SK-N-SH (cell line): ENCODE measurements at regions not wholly inside any gene's neighbourhood (a gene's known extent, or its start where the extent isn't known, plus 50 kb on each side); places are given as distances from the start of the nearest gene placed in this dataset.

Source experiments
- CTCF ChIA-PET: fragments of 300-600, 350-600 bp; formaldehyde crosslinking; extraction: SDS; loops from one replicate; lab custom pipeline; 2021; lab: Yijun Ruan, JAX
- POLR2A ChIA-PET: fragments of 350-600 bp; sonication (Branson Sonifier 250); formaldehyde crosslinking; extraction: SDS; loops from one replicate; lab custom pipeline; 2020; ENCODE audit warnings: antibody characterized with exemption, inconsistent platforms; lab: Yijun Ruan, JAX
- DNase-seq: peaks from one replicate; pipeline ENCODE4 v3.0.0; 2012
- H2AFZ ChIP-seq: fragments of 200-600 bp; sonication (generic); 2 replicates; pipeline ENCODE4 v1.8.1; 2016; ENCODE audit warnings: antibody characterized with exemption, mild to moderate bottlenecking, low read depth
- H3F3A ChIP-seq: fragments of 200-600 bp; sonication (generic); replicated peaks from 2 replicates; pipeline ENCODE3; 2016; ENCODE audit warnings: antibody characterized with exemption, mild to moderate bottlenecking; ENCODE audit not compliant: insufficient read depth
- H3K27ac ChIP-seq, 2 experiments: fragments of 200-500 bp in 1 of 2; fragments of 200-600 bp in 1 of 2; sonication (Bioruptor generic) in 1 of 2; sonication (generic), shearing (Covaris generic) in 1 of 2; 2 replicates each; pipeline versions ENCODE4 v1.5.1 to v1.6.1; 2014 to 2016; ENCODE audit warnings: low read depth in 2 of 2, inconsistent platforms in 1 of 2, low read length in 1 of 2, mild to moderate bottlenecking in 1 of 2, mixed read lengths in 1 of 2
- H3K27me3 ChIP-seq: fragments of 200-600 bp; sonication (generic), shearing (Covaris generic); 2 replicates; pipeline ENCODE4 v1.6.1; 2016; ENCODE audit warnings: mixed run types; ENCODE audit not compliant: insufficient read depth
- H3K36me3 ChIP-seq, 2 experiments: fragments of 200-500 bp in 1 of 2; fragments of 200-600 bp in 1 of 2; sonication (Bioruptor generic) in 1 of 2; sonication (generic) in 1 of 2; replicated peaks in 1 of 2; 2 replicates each; pipeline versions ENCODE3 to v1.5.1; 2014 to 2016; ENCODE audit warnings: low read length in 1 of 2, mild to moderate bottlenecking in 1 of 2; ENCODE audit not compliant: insufficient read depth in 2 of 2, control insufficient read depth in 1 of 2
- H3K4me1 ChIP-seq, 2 experiments: fragments of 200-500 bp in 1 of 2; fragments of 200-600 bp in 1 of 2; sonication (Bioruptor generic) in 1 of 2; sonication (generic), shearing (Covaris generic) in 1 of 2; 2 replicates each; pipeline versions ENCODE4 v1.5.1 to v1.6.1; 2014 to 2016; ENCODE audit warnings: low read depth in 1 of 2, low read length in 1 of 2, mixed run types in 1 of 2; ENCODE audit not compliant: insufficient read depth in 2 of 2, control insufficient read depth in 1 of 2
- H3K4me2 ChIP-seq: fragments of 200-600 bp; sonication (generic), shearing (Covaris generic); 2 replicates; pipeline ENCODE4 v1.6.1; 2017; ENCODE audit warnings: mixed run types
- H3K4me3 ChIP-seq, 2 experiments: fragments of 200-500 bp in 1 of 2; fragments of 200-600 bp in 1 of 2; sonication (Bioruptor generic) in 1 of 2; sonication (generic), shearing (Covaris generic) in 1 of 2; 2 replicates each; pipeline versions ENCODE4 v1.5.1 to v1.8.1; 2014 to 2016; ENCODE audit warnings: low read depth in 2 of 2, inconsistent platforms in 1 of 2, low read length in 1 of 2, mild to moderate bottlenecking in 1 of 2, mixed read lengths in 1 of 2, moderate library complexity in 1 of 2
- H3K79me2 ChIP-seq: fragments of 200-600 bp; sonication (generic); 2 replicates; pipeline ENCODE4 v1.8.1; 2017; ENCODE audit warnings: mild to moderate bottlenecking; ENCODE audit not compliant: insufficient read depth
- H3K9ac ChIP-seq: fragments of 200-600 bp; sonication (generic); 2 replicates; pipeline ENCODE4 v1.6.1; 2017; ENCODE audit warnings: mixed run types
- H3K9me2 ChIP-seq: fragments of 200-600 bp; sonication (generic); 2 replicates; pipeline ENCODE4 v1.6.1; 2017; ENCODE audit warnings: mixed run types
- H3K9me3 ChIP-seq: fragments of 200-600 bp; sonication (generic); 2 replicates; pipeline ENCODE4 v1.6.1; 2017; ENCODE audit warnings: mixed run types, mild to moderate bottlenecking, moderate library complexity
- H4K20me1 ChIP-seq: fragments of 200-600 bp; sonication (generic); 2 replicates; pipeline ENCODE4 v1.6.1; 2017; ENCODE audit warnings: mild to moderate bottlenecking, mixed run types; ENCODE audit not compliant: insufficient read depth
- CHD2 ChIP-seq: fragments of 150-350 bp; IDR thresholded peaks from 2 replicates; pipeline ENCODE4 v1.6.1; 2018; ENCODE audit warnings: low read length; ENCODE audit not compliant: partially characterized antibody
- ELF1 ChIP-seq: IDR thresholded peaks from 2 replicates; pipeline ENCODE4 v1.4.0; 2012
- EP300 ChIP-seq, 2 experiments: IDR thresholded peaks; 2 replicates each; pipeline versions ENCODE4 v1.4.0 to v1.6.1; 2012; ENCODE audit warnings: borderline replicate concordance in 1 of 2, low read depth in 1 of 2, low read length in 1 of 2
- EZH2phosphoT487 ChIP-seq: fragments of 200-600 bp; sonication (generic); IDR thresholded peaks from 2 replicates; pipeline ENCODE4 v1.6.1; 2017; ENCODE audit warnings: low read depth, mixed run types, mild to moderate bottlenecking, antibody characterized with exemption, moderate library complexity, borderline replicate concordance
- FOXJ3 ChIP-seq: sonication (generic); formaldehyde crosslinking; IDR thresholded peaks from 2 replicates; pipeline ENCODE4 v1.5.1; 2020; ENCODE audit warnings: mild to moderate bottlenecking, missing genetic modification reagents
- GABPA ChIP-seq: IDR thresholded peaks from 2 replicates; pipeline ENCODE4 v1.4.0; 2012; ENCODE audit warnings: low read depth, mild to moderate bottlenecking
- MEF2A ChIP-seq: IDR thresholded peaks from 2 replicates; pipeline ENCODE4 v1.4.0; 2012; ENCODE audit warnings: low read depth, borderline replicate concordance
- NFIC ChIP-seq: IDR thresholded peaks from 2 replicates; pipeline ENCODE4 v1.4.0; 2012; ENCODE audit warnings: borderline replicate concordance
- RCOR1 ChIP-seq: fragments of 150-350 bp; IDR thresholded peaks from 2 replicates; pipeline ENCODE4 v1.6.1; 2017; ENCODE audit warnings: antibody characterized with exemption, low read length
- RFX5 ChIP-seq: IDR thresholded peaks from 2 replicates; pipeline ENCODE4 v1.6.1; 2012; ENCODE audit warnings: mild to moderate bottlenecking, improper control_type of control experiment, low read length
- WGBS: methylation state at CpG from one replicate; pipeline ENCODE4 v1.1.6; 2017; ENCODE audit warnings: low lambda C conversion rate; 5-methylcytosine and 5-hydroxymethylcytosine counted together
- TF ChIP-seq, protein P1 (sequence below): IDR thresholded peaks from 2 replicates; pipeline ENCODE4; 2012
- TF ChIP-seq, protein P2 (sequence below): IDR thresholded peaks from 2 replicates; pipeline ENCODE4 v1.4.0; 2012; ENCODE audit warnings: low read depth, borderline replicate concordance
- TF ChIP-seq, protein P3 (sequence below): IDR thresholded peaks from 2 replicates; pipeline ENCODE4 v1.4.0; 2012; ENCODE audit warnings: low read depth

DNA sequence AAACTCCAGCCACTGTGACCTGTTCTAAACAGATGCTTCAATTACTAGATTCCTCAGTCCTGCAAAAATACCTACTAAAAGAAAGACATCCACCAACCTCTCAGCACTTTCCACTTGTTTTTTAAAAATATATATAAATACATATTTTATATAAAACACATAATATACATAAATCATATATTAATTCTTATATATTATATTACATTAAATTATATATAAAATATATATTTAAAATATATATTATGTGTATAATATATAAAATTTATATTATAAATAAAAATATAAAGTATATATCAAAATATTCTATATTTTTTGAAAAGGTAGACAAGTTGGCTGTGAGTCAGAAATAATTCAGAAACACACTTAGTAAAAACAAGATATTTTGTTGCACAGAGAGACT is 2371.8 kb upstream of the ACO1 start:
- no peaks in the 10 kb centered on the region for H4K20me1 ChIP-seq
- no peak overlapping the region for H3K4me3 ChIP-seq
- no peaks in the 10 kb centered on the region for H3K27me3 ChIP-seq
- CTCF ChIA-PET, result no interaction called here
- no peak overlapping the region for H3K4me2 ChIP-seq
- no peaks in the 10 kb centered on the region for H3K4me1 ChIP-seq
- no peaks in the 10 kb centered on the region for H3K79me2 ChIP-seq
- no peak overlapping the region for H3K27ac ChIP-seq
- TF ChIP-seq EZH2phosphoT487 (no peak), RFX5 (no peak), RCOR1 (no peak), CHD2 (no peak), EP300 (IDR thresholded peaks at IDR 0.05; ENCODE audit: borderline replicate concordance in 1 of 2, low read depth in 1 of 2, low read length in 1 of 2) (no peak)
- TF ChIP-seq, protein P1, sequence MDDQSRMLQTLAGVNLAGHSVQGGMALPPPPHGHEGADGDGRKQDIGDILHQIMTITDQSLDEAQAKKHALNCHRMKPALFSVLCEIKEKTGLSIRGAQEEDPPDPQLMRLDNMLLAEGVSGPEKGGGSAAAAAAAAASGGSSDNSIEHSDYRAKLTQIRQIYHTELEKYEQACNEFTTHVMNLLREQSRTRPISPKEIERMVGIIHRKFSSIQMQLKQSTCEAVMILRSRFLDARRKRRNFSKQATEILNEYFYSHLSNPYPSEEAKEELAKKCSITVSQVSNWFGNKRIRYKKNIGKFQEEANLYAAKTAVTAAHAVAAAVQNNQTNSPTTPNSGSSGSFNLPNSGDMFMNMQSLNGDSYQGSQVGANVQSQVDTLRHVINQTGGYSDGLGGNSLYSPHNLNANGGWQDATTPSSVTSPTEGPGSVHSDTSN, result no peak
- H3K9me3 ChIP-seq, result no peaks in the 10 kb centered on the region
- no peak overlapping the region for H2AFZ ChIP-seq
- DNase-seq, result no peak
- H3F3A ChIP-seq, result no peaks in the 10 kb centered on the region
- no peak overlapping the region for H3K9ac ChIP-seq
- H3K9me2 ChIP-seq, result 0 out of 2 replicates have a peak, but pooled peaks cover 2% of the 10 kb centered on the region
- POLR2A ChIA-PET, result no interaction called here
- H3K36me3 ChIP-seq, result peaks cover 0 to 6% of the 10 kb centered on the region in 2 experiments

DNA sequence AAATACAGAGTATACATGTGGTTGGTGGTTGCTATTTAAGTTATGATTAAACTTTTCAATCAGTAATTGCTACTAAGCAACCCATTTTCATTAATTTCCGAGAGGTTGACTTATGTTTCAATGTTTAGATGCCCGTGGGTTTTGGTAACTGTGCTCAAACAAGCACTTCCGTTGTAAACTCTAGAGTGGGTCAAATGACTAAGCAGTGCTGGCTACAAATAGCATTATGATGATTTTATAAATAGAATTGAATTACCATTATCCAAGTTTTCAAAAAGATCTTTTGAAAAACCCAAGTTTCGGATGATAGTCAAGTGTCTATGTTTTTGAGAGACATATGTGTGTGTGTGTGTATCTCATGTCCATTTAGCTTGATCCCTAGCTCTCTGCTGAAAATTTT is 2369.4 kb upstream of the ACO1 start:
- POLR2A ChIA-PET, result no interaction called here
- no peaks in the 10 kb centered on the region for H3K4me1 ChIP-seq
- no peaks in the 10 kb centered on the region for H3K27me3 ChIP-seq
- peaks cover 0 to 6% of the 10 kb centered on the region in 2 experiments for H3K36me3 ChIP-seq
- H3F3A ChIP-seq, result no peaks in the 10 kb centered on the region
- no peak for TF ChIP-seq GABPA
- no peak for TF ChIP-seq ELF1
- TF ChIP-seq MEF2A, result no peak
- no peak for TF ChIP-seq FOXJ3 (CRISPR knock-in tag)
- TF ChIP-seq, protein P2, sequence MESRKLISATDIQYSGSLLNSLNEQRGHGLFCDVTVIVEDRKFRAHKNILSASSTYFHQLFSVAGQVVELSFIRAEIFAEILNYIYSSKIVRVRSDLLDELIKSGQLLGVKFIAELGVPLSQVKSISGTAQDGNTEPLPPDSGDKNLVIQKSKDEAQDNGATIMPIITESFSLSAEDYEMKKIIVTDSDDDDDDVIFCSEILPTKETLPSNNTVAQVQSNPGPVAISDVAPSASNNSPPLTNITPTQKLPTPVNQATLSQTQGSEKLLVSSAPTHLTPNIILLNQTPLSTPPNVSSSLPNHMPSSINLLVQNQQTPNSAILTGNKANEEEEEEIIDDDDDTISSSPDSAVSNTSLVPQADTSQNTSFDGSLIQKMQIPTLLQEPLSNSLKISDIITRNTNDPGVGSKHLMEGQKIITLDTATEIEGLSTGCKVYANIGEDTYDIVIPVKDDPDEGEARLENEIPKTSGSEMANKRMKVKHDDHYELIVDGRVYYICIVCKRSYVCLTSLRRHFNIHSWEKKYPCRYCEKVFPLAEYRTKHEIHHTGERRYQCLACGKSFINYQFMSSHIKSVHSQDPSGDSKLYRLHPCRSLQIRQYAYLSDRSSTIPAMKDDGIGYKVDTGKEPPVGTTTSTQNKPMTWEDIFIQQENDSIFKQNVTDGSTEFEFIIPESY, result no peak
- TF ChIP-seq, protein P3, sequence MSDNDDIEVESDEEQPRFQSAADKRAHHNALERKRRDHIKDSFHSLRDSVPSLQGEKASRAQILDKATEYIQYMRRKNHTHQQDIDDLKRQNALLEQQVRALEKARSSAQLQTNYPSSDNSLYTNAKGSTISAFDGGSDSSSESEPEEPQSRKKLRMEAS, result no peak
- TF ChIP-seq NFIC, result no peak
- TF ChIP-seq, all 33 proteins: peak for 0
- WGBS, result 78% methylated on average over 4 of the region's 4 CpGs
- H3K27ac ChIP-seq, result no peak overlapping the region
- no peaks in the 10 kb centered on the region for H4K20me1 ChIP-seq
- H3K9me2 ChIP-seq, result 0 out of 2 replicates have a peak, but pooled peaks cover 2% of the 10 kb centered on the region
- no peak overlapping the region for H2AFZ ChIP-seq
- no peak for DNase-seq
- no peak overlapping the region for H3K4me3 ChIP-seq
- CTCF ChIA-PET, result no interaction called here
- H3K9ac ChIP-seq, result no peak overlapping the region
- H3K79me2 ChIP-seq, result no peaks in the 10 kb centered on the region
- no peak overlapping the region for H3K4me2 ChIP-seq
- no peaks in the 10 kb centered on the region for H3K9me3 ChIP-seq
